T-cell (primary cell): ENCODE measurements at regions not wholly inside any gene's neighbourhood (a gene's known extent, or its start where the extent isn't known, plus 50 kb on each side); places are given as distances from the start of the nearest gene placed in this dataset.

Experiments used
- ATAC-seq, 4 experiments: fragments of 200-7000 bp in 3 of 4; fragments of 150-1000 bp in 1 of 4; cut with Tn5 transposase; replicated peaks in 1 of 4; 1 replicate in 3 of 4; 2 replicates in 1 of 4; pipeline ENCODE4 v1.10.0; 2021; ENCODE audit warnings: moderate library complexity in 3 of 4, mild to moderate bottlenecking in 2 of 4, moderate number of reproducible peaks in 1 of 4
- CTCF ChIA-PET, 2 donors: fragments of 300-600 bp; sonication (Branson Sonifier 250); formaldehyde crosslinking; loops; one replicate each; lab custom pipeline; 2022; ENCODE audit warnings: antibody characterized with exemption in 2 of 2; lab: Charles Lee
- POLR2A ChIA-PET, 2 donors: fragments of 300-600 bp; sonication (Branson Sonifier 250); formaldehyde crosslinking; loops; one replicate each; lab custom pipeline; 2022; ENCODE audit warnings: antibody characterized with exemption in 2 of 2; lab: Charles Lee
- DNase-seq, 35 experiments: peaks; one replicate each; pipeline versions ENCODE4 v3.0.0 to v3.0.0-alpha.2; 2013 to 2023
- H3K27ac ChIP-seq: one replicate; pipeline ENCODE4 v1.5.1; 2013; ENCODE audit warnings: low read length
- H3K27me3 ChIP-seq, 2 experiments: replicated peaks in 1 of 2; 1 replicate in 1 of 2; 2 replicates in 1 of 2; pipeline versions ENCODE4 v1.6.1 to v1.7.0; 2013; ENCODE audit warnings: low read length in 1 of 2, mixed read lengths in 1 of 2; ENCODE audit not compliant: control insufficient read depth in 2 of 2, insufficient read depth in 2 of 2; ENCODE audit errors: extremely low read depth in 1 of 2
- H3K36me3 ChIP-seq, 2 donors: 1 replicate in 1 of 2; 2 replicates in 1 of 2; pipeline versions ENCODE4 v1.6.1 to v1.7.0; 2013; ENCODE audit warnings: low read length in 1 of 2; ENCODE audit not compliant: control insufficient read depth in 2 of 2, insufficient read depth in 1 of 2; ENCODE audit errors: extremely low read depth in 1 of 2
- H3K4me1 ChIP-seq, 2 experiments: 1 replicate in 1 of 2; 2 replicates in 1 of 2; pipeline versions ENCODE4 v1.6.1 to v1.7.0; 2013; ENCODE audit warnings: low read length in 2 of 2, mixed read lengths in 1 of 2; ENCODE audit not compliant: insufficient read depth in 2 of 2, control insufficient read depth in 1 of 2; ENCODE audit errors: extremely low read depth in 1 of 2
- H3K4me3 ChIP-seq, 2 donors: 1 replicate in 1 of 2; 2 replicates in 1 of 2; pipeline versions ENCODE4 v1.5.1 to v1.7.0; 2013; ENCODE audit warnings: mild to moderate bottlenecking in 2 of 2, low read length in 1 of 2, moderate library complexity in 1 of 2; ENCODE audit not compliant: control insufficient read depth in 1 of 2; ENCODE audit errors: extremely low read depth in 1 of 2
- H3K9me3 ChIP-seq: 2 replicates; pipeline ENCODE4 v1.7.0; 2013
- H3K27ac Mint-ChIP-seq, 2 donors: one replicate each; pipeline ENCODE4 v1.8.0; 2020 to 2021; ENCODE audit warnings: mild to moderate bottlenecking in 2 of 2, mixed read lengths in 2 of 2
- H3K27me3 Mint-ChIP-seq, 2 donors: one replicate each; pipeline ENCODE4 v1.8.0; 2021 to 2022; ENCODE audit warnings: mixed read lengths in 2 of 2
- H3K36me3 Mint-ChIP-seq: one replicate; pipeline ENCODE4 v1.8.0; 2021; ENCODE audit warnings: mixed read lengths
- H3K4me1 Mint-ChIP-seq, 3 donors: one replicate each; pipeline ENCODE4 v1.8.0; 2020 to 2022; ENCODE audit warnings: mixed read lengths in 3 of 3, mild to moderate bottlenecking in 1 of 3
- H3K4me3 Mint-ChIP-seq, 3 donors: one replicate each; pipeline ENCODE4 v1.8.0; 2020 to 2022; ENCODE audit warnings: mild to moderate bottlenecking in 3 of 3, mixed read lengths in 3 of 3, moderate library complexity in 3 of 3
- H3K9me3 Mint-ChIP-seq, 3 donors: one replicate each; pipeline ENCODE4 v1.8.0; 2020 to 2022; ENCODE audit warnings: mixed read lengths in 3 of 3
- whole genome bisulfite sequencing: methylation state at CpG from one replicate; pipeline ENCODE4 v1.1.5; 2013; ENCODE audit warnings: missing lambda C conversion rate; ENCODE audit not compliant: insufficient coverage; 5-methylcytosine and 5-hydroxymethylcytosine counted together

- WGBS = 43% methylated on average over 4 of the region's 11 CpGs
- H3K4me3 ChIP-seq = no peak overlapping the region
- ChIA-PET CTCF (interaction anchor here in 1 of 2 donors (0.7 kb wide), 1 partner anchor 75 kb away, joined by 4 read pairs; no protein-coding TSS in a partner anchor), POLR2A (interaction anchor here in 1 of 2 donors (0.6 to 1.1 kb wide), 4 partner anchors 14 to 283 kb away, joined by 4 to 7 read pairs (median 4); no protein-coding TSS in a partner anchor)
- Mint-ChIP-seq H3K4me1 (peaks cover 36 to 55% (median 49%) of the 10 kb centered on the region in 3 donors), H3K27me3 (no peaks in the 10 kb centered on the region), H3K27ac (peak overlapping the region; percentile 64 to 83), H3K36me3 (no peaks in the 10 kb centered on the region), H3K4me3 (peak overlapping the region; percentile 31 to 82 (median 39)), H3K9me3 (no peaks in the 10 kb centered on the region)
- H3K27me3 ChIP-seq = peaks cover 0 to 2% of the 10 kb centered on the region in 2 experiments
- no peaks in the 10 kb centered on the region for H3K9me3 ChIP-seq
- peaks cover 22 to 35% of the 10 kb centered on the region in 2 experiments for H3K4me1 ChIP-seq
- ATAC-seq (peak; percentile 78 to 93 (median 80)), DNase-seq (peak in 32 of 35 experiments; percentile 36 to 87 (median 66))
- no peaks in the 10 kb centered on the region for H3K36me3 ChIP-seq
- H3K27ac ChIP-seq = peak overlapping the region; percentile 71
Observed at GRCh38 chr1:234758851-234759250, 148.9 kb upstream of the IRF2BP2 start.

DNA sequence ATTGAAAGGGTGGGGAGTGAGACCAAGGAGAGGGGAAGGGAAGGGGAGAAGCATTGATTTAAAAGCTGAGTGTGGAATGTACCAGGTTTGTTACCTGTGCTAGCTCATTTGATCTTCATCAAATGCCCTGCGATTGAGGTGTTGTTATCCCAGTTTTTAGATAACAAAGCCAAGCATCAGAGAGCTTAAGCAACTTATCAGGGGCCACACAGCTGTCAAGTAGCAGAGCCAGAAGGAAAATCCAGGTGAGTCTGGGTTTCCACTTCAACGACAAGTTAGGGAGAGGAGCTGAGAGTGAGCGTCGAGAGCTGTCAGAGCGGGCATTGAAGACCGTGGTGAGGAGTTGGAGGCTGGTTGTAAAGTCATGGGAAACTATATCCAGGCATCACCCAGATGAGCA lies 146.9 kb upstream of the IRF2BP2 start:
- Mint-ChIP-seq H3K27ac (peak overlapping the region in 1 of 2 donors; percentile 2), H3K27me3 (no peaks in the 10 kb centered on the region), H3K4me3 (no peak overlapping the region), H3K9me3 (no peaks in the 10 kb centered on the region), H3K4me1 (peaks cover 33 to 48% (median 46%) of the 10 kb centered on the region in 3 donors), H3K36me3 (no peaks in the 10 kb centered on the region)
- no peak overlapping the region for H3K27ac ChIP-seq
- H3K36me3 ChIP-seq = no peaks in the 10 kb centered on the region
- ATAC-seq (no peak), DNase-seq (no peak)
- 98% methylated on average over 6 of the region's 6 CpGs for WGBS
- ChIA-PET POLR2A (interaction anchor here (0.6 to 0.8 kb wide), 3 partner anchors 11 to 259 kb away, joined by 3 to 7 read pairs (median 4); no protein-coding TSS in a partner anchor), CTCF (no interaction called here)
- H3K27me3 ChIP-seq = peaks cover 0 to 2% of the 10 kb centered on the region in 2 experiments
- H3K4me3 ChIP-seq = no peak overlapping the region
- no peaks in the 10 kb centered on the region for H3K9me3 ChIP-seq
- peaks cover 22 to 35% of the 10 kb centered on the region in 2 experiments for H3K4me1 ChIP-seq

DNA sequence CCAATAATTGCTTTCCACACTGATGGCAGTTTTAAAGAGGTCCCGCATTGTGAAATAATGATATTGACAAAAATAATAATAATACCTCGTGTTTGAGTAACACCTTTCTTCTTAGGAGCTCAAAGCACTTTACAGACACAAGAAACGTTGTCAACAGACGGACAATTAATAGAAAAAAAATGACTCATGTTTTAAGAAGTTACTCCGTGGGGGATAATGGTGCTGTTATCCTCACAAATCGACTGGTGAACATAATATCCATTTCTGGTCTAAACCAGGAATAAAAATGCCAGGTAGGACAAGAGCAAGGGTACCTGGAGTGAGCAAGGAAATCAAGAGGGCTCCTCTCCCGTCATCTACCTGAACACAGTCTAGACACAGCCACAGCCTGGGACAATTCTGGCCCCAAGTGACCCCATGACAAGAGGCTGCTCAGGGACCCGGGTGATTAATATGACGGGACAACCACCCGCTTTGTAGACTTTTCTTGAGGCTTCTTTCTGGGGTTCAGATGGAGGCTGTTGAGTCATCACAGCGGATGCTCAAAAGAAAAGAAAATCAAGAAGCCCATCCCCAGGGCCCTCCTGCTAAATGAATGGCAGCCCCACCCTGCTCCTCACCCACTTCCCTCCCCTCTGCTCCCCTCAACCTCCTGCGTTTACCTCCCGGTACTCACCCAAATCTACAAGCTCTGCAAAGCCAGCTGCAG lies 146.2 kb upstream of the IRF2BP2 start:
- Histone ChIP-seq H3K27me3 (peaks cover 0 to 2% of the 10 kb centered on the region in 2 experiments), H3K4me1 (peaks cover 22 to 35% of the 10 kb centered on the region in 2 experiments), H3K9me3 (no peaks in the 10 kb centered on the region), H3K4me3 (no peak overlapping the region), H3K36me3 (no peaks in the 10 kb centered on the region), H3K27ac (no peak overlapping the region)
- Mint-ChIP-seq H3K4me1 (peaks cover 33 to 45% (median 42%) of the 10 kb centered on the region in 3 donors), H3K27ac (peak overlapping the region in 1 of 2 donors; percentile 1), H3K9me3 (no peaks in the 10 kb centered on the region), H3K4me3 (no peak overlapping the region), H3K36me3 (no peaks in the 10 kb centered on the region), H3K27me3 (no peaks in the 10 kb centered on the region)
- 78% methylated on average over 6 of the region's 13 CpGs for WGBS
- ChIA-PET POLR2A (interaction anchor here (0.6 to 0.8 kb wide), 3 partner anchors 11 to 260 kb away, joined by 3 to 7 read pairs (median 4); no protein-coding TSS in a partner anchor), CTCF (interaction anchor here in 1 of 2 donors (0.6 kb wide), 1 partner anchor 306 kb away, joined by 4 read pairs; no protein-coding TSS in a partner anchor)
- ATAC-seq = peak in 3 of 4 experiments; percentile 58 to 72 (median 59)
- DNase-seq = peak in 3 of 35 experiments; percentile 36 to 43 (median 41)

- DNase-seq (peak in 1 of 35 experiments; percentile 31), ATAC-seq (no peak)
- no peak overlapping the region for H3K27ac Mint-ChIP-seq
- no peak overlapping the region for H3K4me3 ChIP-seq
- H3K4me1 Mint-ChIP-seq = peaks cover 31 to 39% (median 36%) of the 10 kb centered on the region in 3 donors
- POLR2A ChIA-PET = no interaction called here
- no peak overlapping the region for H3K27ac ChIP-seq
- H3K36me3 Mint-ChIP-seq = no peaks in the 10 kb centered on the region
- H3K9me3 Mint-ChIP-seq = no peaks in the 10 kb centered on the region
- peaks cover 19 to 33% of the 10 kb centered on the region in 2 experiments for H3K4me1 ChIP-seq
- H3K36me3 ChIP-seq = no peaks in the 10 kb centered on the region
- 98% methylated on average over 4 of the region's 8 CpGs for WGBS
- H3K4me3 Mint-ChIP-seq = no peak overlapping the region
- H3K27me3 ChIP-seq = peaks cover 0 to 2% of the 10 kb centered on the region in 2 experiments
- H3K9me3 ChIP-seq = no peaks in the 10 kb centered on the region
- H3K27me3 Mint-ChIP-seq = no peaks in the 10 kb centered on the region
- CTCF ChIA-PET = interaction anchor here in 1 of 2 donors (0.6 to 1.0 kb wide), 2 partner anchors 31 to 307 kb away, joined by 4 read pairs; no protein-coding TSS in a partner anchor
Observed at GRCh38 chr1:234755449-234755863, 145.5 kb upstream of the IRF2BP2 start.

- Histone ChIP-seq H3K4me1 (peaks cover 8 to 19% of the 10 kb centered on the region in 2 experiments), H3K27ac (no peak overlapping the region), H3K9me3 (no peaks in the 10 kb centered on the region), H3K27me3 (peaks cover 0 to 2% of the 10 kb centered on the region in 2 experiments), H3K4me3 (no peak overlapping the region), H3K36me3 (no peaks in the 10 kb centered on the region)
- no peak overlapping the region for H3K4me3 Mint-ChIP-seq
- DNase-seq = no peak
- no peaks in the 10 kb centered on the region for H3K36me3 Mint-ChIP-seq
- H3K27me3 Mint-ChIP-seq = no peaks in the 10 kb centered on the region
- ATAC-seq = no peak
- CTCF ChIA-PET = interaction anchor here (0.6 to 1.1 kb wide), 4 partner anchors 14 to 269 kb away, joined by 3 to 4 read pairs (median 3); no protein-coding TSS in a partner anchor
- POLR2A ChIA-PET = interaction anchor here in 1 of 2 donors (0.6 kb wide), 1 partner anchor 14 kb away, joined by 3 read pairs; no protein-coding TSS in a partner anchor
- no peaks in the 10 kb centered on the region for H3K9me3 Mint-ChIP-seq
- WGBS = 92% methylated on average over 2 of the region's 3 CpGs
- H3K4me1 Mint-ChIP-seq = peaks cover 16 to 26% (median 21%) of the 10 kb centered on the region in 3 donors
- no peak overlapping the region for H3K27ac Mint-ChIP-seq
Observed at GRCh38 chr1:234753979-234754378, 144.0 kb upstream of the IRF2BP2 start.

DNA sequence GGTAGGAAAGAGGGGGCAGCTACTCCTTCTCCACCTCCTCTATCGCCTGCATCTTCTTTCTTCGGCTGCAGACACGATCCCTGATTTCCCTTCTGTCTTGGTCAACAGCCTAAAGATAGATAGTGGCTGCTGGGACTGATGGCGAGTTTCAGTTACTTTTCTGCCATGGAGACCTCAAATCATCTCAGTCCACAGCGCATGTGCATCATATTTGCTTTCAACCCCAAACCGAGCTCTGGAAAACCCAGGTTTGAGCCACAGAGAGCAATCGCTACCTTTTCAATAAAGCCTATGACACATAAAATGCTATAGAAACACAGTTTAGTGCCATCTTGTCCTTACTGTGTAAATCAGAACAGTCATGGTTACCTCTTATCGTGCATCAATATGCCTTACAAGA lies 142.9 kb upstream of the IRF2BP2 start:
- Histone ChIP-seq H3K4me3 (no peak overlapping the region), H3K4me1 (peaks cover 4 to 8% of the 10 kb centered on the region in 2 experiments), H3K36me3 (no peaks in the 10 kb centered on the region), H3K27ac (no peak overlapping the region), H3K27me3 (peaks cover 0 to 2% of the 10 kb centered on the region in 2 experiments), H3K9me3 (no peaks in the 10 kb centered on the region)
- 70% methylated on average over 4 of the region's 8 CpGs for WGBS
- Mint-ChIP-seq H3K27me3 (no peaks in the 10 kb centered on the region), H3K4me1 (peaks cover 12 to 17% (median 15%) of the 10 kb centered on the region in 3 donors), H3K36me3 (no peaks in the 10 kb centered on the region), H3K27ac (no peak overlapping the region), H3K9me3 (no peaks in the 10 kb centered on the region), H3K4me3 (no peak overlapping the region)
- no peak for ATAC-seq
- ChIA-PET POLR2A (no interaction called here), CTCF (no interaction called here)
- no peak for DNase-seq
